ENCODE measurements at regions not wholly inside any gene's neighbourhood (a gene's known extent, or its start where the extent isn't known, plus 50 kb on each side); places are given as distances from the start of the nearest gene placed in this dataset.

DNA sequence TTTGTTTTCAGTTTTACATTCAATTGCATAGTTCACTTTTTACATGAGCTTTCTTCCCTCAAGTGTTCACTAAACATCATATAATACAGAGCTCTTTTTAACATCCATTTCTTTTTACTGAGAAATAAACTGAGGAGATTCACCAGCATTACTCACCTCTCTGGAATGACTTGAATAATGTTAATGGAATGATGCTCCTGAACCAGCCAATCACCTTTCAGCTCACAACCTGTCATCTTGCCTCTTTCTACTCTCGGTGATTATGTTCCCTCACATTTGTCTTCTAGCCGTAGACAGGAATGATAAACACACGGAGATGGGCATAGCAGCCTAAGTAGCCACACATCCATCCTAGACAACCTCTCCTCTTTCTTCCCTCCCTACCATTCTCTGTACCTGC lies 301.7 kb downstream of the PAX3 start:
- DNase-seq (ENCODE audit: low read depth in 1 of 2, low spot score in 2 of 2) (no peak), FAIRE-seq (peak; percentile 36)
- Histone ChIP-seq H3K14ac (ENCODE audit: insufficient read length) (no peak overlapping the region), H3K27ac (ENCODE audit: low read depth, low read length) (no peak overlapping the region), H3K18ac (ENCODE audit: extremely low read depth, low read length) (no peak overlapping the region), H3K4me1 (replicated peaks in 1 of 4; ENCODE audit: control insufficient read depth in 3 of 4, insufficient read depth in 4 of 4, low read length in 3 of 4) (no peaks in the 10 kb centered on the region), H2AFZ (ENCODE audit: low read length) (no peak overlapping the region), H3K23me2 (ENCODE audit: low read depth, low read length) (no peaks in the 10 kb centered on the region; the same call in 1 of the 2 replicates), H3K4ac (replicated peaks; ENCODE audit: insufficient read length, low read depth, low read length) (no peak overlapping the region), H3K9me3 (ENCODE audit: insufficient read depth in 2 of 2, low read depth in 1 of 2, low read length in 1 of 2) (no peaks in the 10 kb centered on the region), H2BK15ac (ENCODE audit: low read length) (no peak overlapping the region), H3K56ac (replicated peaks; ENCODE audit: insufficient read length, low read depth, low read length) (no peak overlapping the region), H3K9ac (replicated peaks in 1 of 4; ENCODE audit: extremely low read depth in 1 of 4, low read depth in 3 of 4, low read length in 3 of 4) (no peak overlapping the region), H3K23ac (ENCODE audit: insufficient read length) (no peak overlapping the region), H2BK20ac (ENCODE audit: low read length) (no peak overlapping the region), H2BK120ac (replicated peaks; ENCODE audit: low read depth, low read length) (no peak overlapping the region), H3K79me1 (ENCODE audit: low read depth, low read length) (no peaks in the 10 kb centered on the region), H3K27me3 (replicated peaks in 1 of 4; ENCODE audit: control insufficient read depth in 3 of 4, extremely low read depth in 1 of 4, insufficient read depth in 3 of 4, low read length in 3 of 4) (no peaks in the 10 kb centered on the region), H4K8ac (ENCODE audit: extremely low read depth, insufficient read depth, low read length) (no peak overlapping the region), H2BK12ac (ENCODE audit: low read depth, low read length) (0 out of 2 replicates have a peak overlapping the region, but pooled peaks have one; percentile 50), H4K91ac (replicated peaks; ENCODE audit: insufficient read length, low read length) (no peak overlapping the region), H4K20me1 (replicated peaks in 1 of 2; ENCODE audit: control insufficient read depth in 1 of 2, insufficient read depth in 2 of 2, low read length in 2 of 2) (no peaks in the 10 kb centered on the region), H4K5ac (ENCODE audit: insufficient read length, low read depth, low read length) (no peak overlapping the region), H3K4me2 (ENCODE audit: insufficient read depth in 1 of 2, low read depth in 2 of 2, low read length in 2 of 2) (no peak overlapping the region), H2BK5ac (ENCODE audit: low read depth, low read length) (no peak overlapping the region), H2AK5ac (ENCODE audit: low read depth, low read length) (no peak overlapping the region), H3K36me3 (ENCODE audit: control insufficient read depth in 2 of 4, insufficient read depth in 4 of 4, low read length in 3 of 4) (no peaks in the 10 kb centered on the region), H3K79me2 (ENCODE audit: control insufficient read depth in 1 of 2, insufficient read depth in 2 of 2, low read length in 2 of 2) (no peaks in the 10 kb centered on the region), H3K4me3 (ENCODE audit: extremely low read depth in 1 of 4, insufficient read depth in 2 of 4, low read depth in 3 of 4, low read length in 4 of 4) (no peak overlapping the region)
- TF ChIP-seq RFX5 (IDR thresholded peaks at IDR 0.05; ENCODE audit: borderline replicate concordance, low read depth, low read length) (no peak), JUND (IDR thresholded peaks at IDR 0.05; ENCODE audit: low read length) (0 out of 2 replicates have a peak, but pooled peaks have one; percentile 15)
- CTCF ChIA-PET (ENCODE audit: partially characterized antibody): interaction anchor here (0.6 to 1.6 kb wide), 5 partner anchors 27 to 1569 kb away, joined by 3 to 8 read pairs (median 4); no protein-coding TSS in a partner anchor
- WGBS, 2 experiments (ENCODE audit: extremely low coverage in 1 of 2, insufficient coverage in 1 of 2, insufficient read length in 1 of 2, insufficient replicate concordance in 2 of 2, low coverage in 1 of 2, low lambda C conversion rate in 2 of 2, missing lambda C conversion rate in 1 of 2): 86% methylated on average over 3 of the region's 3 CpGs; no CpG with 5 or more reads in 1 of the 2 experiments
- POLR2A ChIA-PET (ENCODE audit: partially characterized antibody): interaction anchor here (0.6 kb wide), 1 partner anchor 27 kb away, joined by 3 read pairs; no protein-coding TSS in a partner anchor

All from H1 (cell line).